CD4-positive, alpha-beta memory T cell (primary cell): ENCODE measurements at regions not wholly inside any gene's neighbourhood (a gene's known extent, or its start where the extent isn't known, plus 50 kb on each side); places are given as distances from the start of the nearest gene placed in this dataset.

Experiments used
- CTCF ChIA-PET: fragments of 350-600 bp; sonication (Branson Sonifier 250); formaldehyde crosslinking; loops from one replicate; lab custom pipeline; 2021; ENCODE audit warnings: inconsistent platforms; ENCODE audit not compliant: partially characterized antibody; lab: Charles Lee
- POLR2A ChIA-PET: fragments of 350-600 bp; sonication (Branson Sonifier 250); formaldehyde crosslinking; loops from one replicate; lab custom pipeline; 2021; ENCODE audit not compliant: partially characterized antibody; lab: Charles Lee
- DNase-seq, 5 donors: peaks; one replicate each; pipeline versions ENCODE4 v3.0.0 to v3.0.0-alpha.2; 2020 to 2022; ENCODE audit warnings: mixed read lengths in 1 of 5
- H3K27ac ChIP-seq: one replicate; pipeline ENCODE4 v1.7.0; 2013; ENCODE audit warnings: low read depth, low read length
- H3K27me3 ChIP-seq: 2 replicates; pipeline ENCODE4 v1.7.0; 2013; ENCODE audit warnings: mild to moderate bottlenecking, low read length, moderate library complexity; ENCODE audit not compliant: insufficient read depth
- H3K36me3 ChIP-seq: 2 replicates; pipeline ENCODE4 v1.7.0; 2013; ENCODE audit warnings: mild to moderate bottlenecking, low read length, moderate library complexity; ENCODE audit not compliant: insufficient read depth
- H3K4me1 ChIP-seq: 2 replicates; pipeline ENCODE4 v1.7.0; 2013; ENCODE audit warnings: mild to moderate bottlenecking, low read length, moderate library complexity; ENCODE audit not compliant: insufficient read depth
- H3K4me3 ChIP-seq, 2 donors: one replicate each; pipeline ENCODE4 v1.7.0; 2013; ENCODE audit warnings: low read length in 2 of 2, mild to moderate bottlenecking in 1 of 2
- H3K9me3 ChIP-seq, 2 donors: one replicate each; pipeline ENCODE4 v1.7.0; 2013; ENCODE audit warnings: low read length in 2 of 2, control low read depth in 1 of 2; ENCODE audit not compliant: control insufficient read depth in 1 of 2
- H3K27ac Mint-ChIP-seq, 7 donors: one replicate each; pipeline ENCODE4 v1.8.0; 2020 to 2021; ENCODE audit warnings: mixed read lengths in 7 of 7, mild to moderate bottlenecking in 6 of 7, inconsistent platforms in 3 of 7, moderate library complexity in 3 of 7
- H3K27me3 Mint-ChIP-seq, 2 donors: one replicate each; pipeline ENCODE4 v1.8.0; 2020 to 2021; ENCODE audit warnings: mixed read lengths in 2 of 2
- H3K36me3 Mint-ChIP-seq, 2 donors: one replicate each; pipeline ENCODE4 v1.8.0; 2020 to 2021; ENCODE audit warnings: mixed read lengths in 2 of 2, inconsistent platforms in 1 of 2, mild to moderate bottlenecking in 1 of 2
- H3K4me1 Mint-ChIP-seq, 4 donors: one replicate each; pipeline ENCODE4 v1.8.0; 2020 to 2021; ENCODE audit warnings: mixed read lengths in 4 of 4, mild to moderate bottlenecking in 1 of 4
- H3K4me3 Mint-ChIP-seq, 8 donors: one replicate each; pipeline ENCODE4 v1.8.0; 2020 to 2021; ENCODE audit warnings: mixed read lengths in 8 of 8, mild to moderate bottlenecking in 7 of 8, moderate library complexity in 6 of 8, inconsistent platforms in 3 of 8
- H3K9me3 Mint-ChIP-seq, 8 donors: one replicate each; pipeline ENCODE4 v1.8.0; 2020 to 2021; ENCODE audit warnings: mixed read lengths in 8 of 8, mild to moderate bottlenecking in 5 of 8, inconsistent platforms in 3 of 8, moderate library complexity in 1 of 8
- intact Hi-C: fragments of 100-400 bp; cut with micrococcal nuclease; formaldehyde crosslinking; loops from one replicate; pipeline ENCODE4 v1.15.1; 2023

- Mint-ChIP-seq H3K4me1 (no peaks in the 10 kb centered on the region), H3K36me3 (no peaks in the 10 kb centered on the region), H3K27me3 (peaks cover 8 to 11% of the 10 kb centered on the region in 2 donors), H3K4me3 (no peak overlapping the region), H3K27ac (no peak overlapping the region), H3K9me3 (no peaks in the 10 kb centered on the region)
- no peaks in the 10 kb centered on the region for H3K36me3 ChIP-seq
- H3K4me1 ChIP-seq = no peaks in the 10 kb centered on the region
- intact Hi-C loops = no loop called here
- H3K27ac ChIP-seq = no peak overlapping the region
- no peak for DNase-seq
- H3K4me3 ChIP-seq = no peak overlapping the region
- no peaks in the 10 kb centered on the region for H3K9me3 ChIP-seq
- POLR2A ChIA-PET = no interaction called here
- CTCF ChIA-PET = interaction anchor here (1.4 kb wide), 1 partner anchor 20 kb away, joined by 3 read pairs; no protein-coding TSS in a partner anchor
- H3K27me3 ChIP-seq = no peaks in the 10 kb centered on the region
Measured at GRCh38 chr13:23947893-23948292, 50.6 kb upstream of the C1QTNF9B start.

DNA sequence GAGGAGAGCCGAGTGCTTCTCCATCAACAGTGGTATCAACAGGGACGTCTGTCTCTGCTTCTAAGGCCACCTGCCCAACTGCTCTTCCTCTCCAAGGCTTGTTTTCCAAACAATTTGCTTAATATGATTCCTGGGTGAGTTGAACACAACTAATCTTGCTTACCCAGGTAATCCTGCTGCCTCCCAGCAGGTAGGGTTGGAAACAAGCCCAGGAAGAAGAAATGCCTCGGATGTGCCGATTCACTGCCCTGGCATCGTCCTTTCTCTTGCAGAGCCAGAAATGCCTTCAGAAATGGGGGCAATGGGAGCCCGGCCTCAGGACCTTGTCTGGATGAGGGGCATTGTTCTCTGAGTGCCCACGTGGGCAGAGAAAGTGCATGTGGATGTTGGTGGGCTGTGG lies 51.9 kb upstream of the C1QTNF9B start:
- Histone ChIP-seq H3K4me3 (no peak overlapping the region), H3K27me3 (no peaks in the 10 kb centered on the region), H3K4me1 (no peaks in the 10 kb centered on the region), H3K27ac (no peak overlapping the region), H3K36me3 (no peaks in the 10 kb centered on the region), H3K9me3 (no peaks in the 10 kb centered on the region)
- H3K9me3 Mint-ChIP-seq = no peaks in the 10 kb centered on the region
- H3K36me3 Mint-ChIP-seq = no peaks in the 10 kb centered on the region
- DNase-seq = no peak
- POLR2A ChIA-PET = interaction anchor here (1.0 kb wide), 1 partner anchor 18 kb away, joined by 3 read pairs; no protein-coding TSS in a partner anchor
- H3K27ac Mint-ChIP-seq = no peak overlapping the region
- intact Hi-C loops = no loop called here
- no peaks in the 10 kb centered on the region for H3K4me1 Mint-ChIP-seq
- H3K4me3 Mint-ChIP-seq = no peak overlapping the region
- CTCF ChIA-PET = interaction anchor here (1.4 to 2.5 kb wide), 2 partner anchors 12 to 19 kb away, joined by 3 to 11 read pairs; no protein-coding TSS in a partner anchor
- peaks cover 8 to 12% of the 10 kb centered on the region in 2 donors for H3K27me3 Mint-ChIP-seq

GRCh38 chr13:23949736-23950135 lies 52.4 kb upstream of the C1QTNF9B start:
- no peaks in the 10 kb centered on the region for H3K27me3 ChIP-seq
- POLR2A ChIA-PET = no interaction called here

DNA sequence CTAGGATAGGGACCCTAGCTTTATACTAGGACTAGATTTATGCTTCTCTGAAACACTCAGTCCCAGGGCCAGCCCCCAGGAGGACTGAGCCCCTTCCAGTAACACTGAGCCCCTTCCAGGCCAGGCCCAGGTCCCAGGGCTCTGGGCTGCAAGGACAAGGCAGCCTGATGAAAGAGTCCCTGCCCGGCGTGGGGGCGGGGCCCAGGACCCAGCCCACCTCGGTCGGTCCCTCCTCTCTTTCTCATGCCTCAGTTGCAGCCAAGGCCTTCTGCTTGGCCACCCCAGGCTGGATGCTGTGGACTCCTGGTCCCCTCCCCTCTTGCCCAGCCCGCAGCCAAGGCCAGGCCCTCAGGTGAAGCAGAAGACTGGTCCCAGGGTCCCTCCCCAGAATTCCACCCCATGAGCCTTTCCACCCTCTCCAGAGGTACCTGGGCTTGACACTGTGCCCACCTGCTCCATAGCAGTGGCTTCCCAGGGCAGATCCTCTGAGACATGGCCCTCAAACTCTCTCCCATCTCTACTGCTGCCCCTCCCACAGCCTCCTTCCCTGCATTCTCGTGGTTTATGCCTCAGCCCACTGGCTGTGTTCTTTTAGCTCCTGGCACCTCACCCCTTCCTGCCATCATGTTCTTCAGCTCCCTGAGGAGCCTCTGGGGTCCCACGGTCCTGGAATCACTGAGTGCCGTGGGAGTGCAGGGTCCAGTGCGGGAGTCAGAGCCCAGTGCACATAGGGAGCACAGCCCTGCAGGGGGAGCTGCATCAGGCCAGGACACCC lies 53.6 kb upstream of the C1QTNF9B start:
- no peaks in the 10 kb centered on the region for H3K27me3 ChIP-seq
- Mint-ChIP-seq H3K4me1 (no peaks in the 10 kb centered on the region), H3K9me3 (no peaks in the 10 kb centered on the region), H3K36me3 (no peaks in the 10 kb centered on the region), H3K27ac (no peak overlapping the region), H3K4me3 (no peak overlapping the region), H3K27me3 (peaks cover 13 to 14% of the 10 kb centered on the region in 2 donors)
- DNase-seq = no peak
- no peaks in the 10 kb centered on the region for H3K9me3 ChIP-seq
- no peak overlapping the region for H3K27ac ChIP-seq
- no peaks in the 10 kb centered on the region for H3K36me3 ChIP-seq
- no peaks in the 10 kb centered on the region for H3K4me1 ChIP-seq
- CTCF ChIA-PET = interaction anchor here (2.5 kb wide), 1 partner anchor 10 kb away, joined by 11 read pairs; no protein-coding TSS in a partner anchor
- POLR2A ChIA-PET = no interaction called here
- intact Hi-C loops = no loop called here
- no peak overlapping the region for H3K4me3 ChIP-seq

More at GRCh38 chr13:23949736-23950135, 52.4 kb upstream of the C1QTNF9B start:
- Histone ChIP-seq H3K27ac (no peak overlapping the region), H3K36me3 (no peaks in the 10 kb centered on the region), H3K4me1 (no peaks in the 10 kb centered on the region), H3K4me3 (no peak overlapping the region), H3K9me3 (no peaks in the 10 kb centered on the region)
- Mint-ChIP-seq H3K27me3 (peaks cover 11 to 14% of the 10 kb centered on the region in 2 donors), H3K36me3 (no peaks in the 10 kb centered on the region), H3K4me3 (no peak overlapping the region), H3K9me3 (no peaks in the 10 kb centered on the region), H3K27ac (no peak overlapping the region), H3K4me1 (no peaks in the 10 kb centered on the region)
- CTCF ChIA-PET = interaction anchor here (2.5 kb wide), 1 partner anchor 11 kb away, joined by 11 read pairs; no protein-coding TSS in a partner anchor
- intact Hi-C loops = no loop called here
- DNase-seq = no peak

GRCh38 chr13:23952796-23953195 lies 55.5 kb upstream of the C1QTNF9B start:
- Histone ChIP-seq H3K9me3 (no peaks in the 10 kb centered on the region), H3K27ac (no peak overlapping the region), H3K36me3 (no peaks in the 10 kb centered on the region), H3K4me3 (no peak overlapping the region), H3K4me1 (no peaks in the 10 kb centered on the region), H3K27me3 (no peaks in the 10 kb centered on the region)
- Mint-ChIP-seq H3K27me3 (peaks cover 3 to 7% of the 10 kb centered on the region in 2 donors), H3K4me1 (no peaks in the 10 kb centered on the region), H3K36me3 (no peaks in the 10 kb centered on the region), H3K27ac (no peak overlapping the region), H3K9me3 (no peaks in the 10 kb centered on the region), H3K4me3 (no peak overlapping the region)
- no peak for DNase-seq
- ChIA-PET POLR2A (no interaction called here), CTCF (interaction anchor here (0.8 kb wide), 2 partner anchors 9 to 266 kb away, joined by 3 read pairs; no protein-coding TSS in a partner anchor)
- intact Hi-C loops = no loop called here

- Histone ChIP-seq H3K27ac (no peak overlapping the region), H3K9me3 (no peaks in the 10 kb centered on the region), H3K36me3 (no peaks in the 10 kb centered on the region), H3K27me3 (no peaks in the 10 kb centered on the region), H3K4me1 (no peaks in the 10 kb centered on the region), H3K4me3 (no peak overlapping the region)
- H3K4me3 Mint-ChIP-seq = no peak overlapping the region
- H3K36me3 Mint-ChIP-seq = no peaks in the 10 kb centered on the region
- peaks cover 3 to 7% of the 10 kb centered on the region in 2 donors for H3K27me3 Mint-ChIP-seq
- no peaks in the 10 kb centered on the region for H3K9me3 Mint-ChIP-seq
- peak overlapping the region in 2 of 7 donors; percentile 35 to 56 for H3K27ac Mint-ChIP-seq
- no peak for DNase-seq
- intact Hi-C loops = no loop called here
- POLR2A ChIA-PET = no interaction called here
- H3K4me1 Mint-ChIP-seq = no peaks in the 10 kb centered on the region
- CTCF ChIA-PET = no interaction called here
Measured at GRCh38 chr13:23953860-23954512, 56.7 kb upstream of the C1QTNF9B start.

DNA sequence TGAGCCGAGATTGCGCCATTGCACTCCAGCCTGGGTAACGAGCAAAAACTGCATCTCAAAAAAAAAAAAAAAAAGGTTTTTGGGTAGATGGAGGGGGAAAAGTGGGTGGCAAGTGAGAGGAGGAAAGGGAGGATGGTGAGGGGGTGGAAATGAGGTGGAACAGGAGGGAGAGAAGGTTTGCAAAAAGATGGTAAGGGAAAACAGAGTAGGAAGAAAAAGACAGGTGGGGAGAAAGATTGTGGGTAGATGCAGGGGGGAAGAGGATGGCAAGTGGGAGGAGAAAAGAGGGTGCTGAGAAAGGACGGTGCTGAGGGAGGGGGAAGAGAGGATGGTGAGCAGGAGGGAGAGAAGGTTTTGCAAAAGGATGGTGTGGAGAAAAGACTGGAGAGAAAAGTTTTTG lies 57.8 kb upstream of the C1QTNF9B start:
- Mint-ChIP-seq H3K9me3 (no peaks in the 10 kb centered on the region), H3K4me1 (no peaks in the 10 kb centered on the region), H3K27ac (no peak overlapping the region), H3K27me3 (peaks cover 3 to 7% of the 10 kb centered on the region in 2 donors), H3K36me3 (no peaks in the 10 kb centered on the region), H3K4me3 (no peak overlapping the region)
- intact Hi-C loops = no loop called here
- H3K27ac ChIP-seq = no peak overlapping the region
- no peak for DNase-seq
- no peaks in the 10 kb centered on the region for H3K36me3 ChIP-seq
- H3K27me3 ChIP-seq = no peaks in the 10 kb centered on the region
- ChIA-PET CTCF (interaction anchor here (1.5 kb wide), 1 partner anchor 55 kb away, joined by 4 read pairs; no protein-coding TSS in a partner anchor), POLR2A (interaction anchor here (0.6 kb wide), 1 partner anchor 10 kb away, joined by 3 read pairs; no protein-coding TSS in a partner anchor)
- H3K9me3 ChIP-seq = no peaks in the 10 kb centered on the region
- no peak overlapping the region for H3K4me3 ChIP-seq
- H3K4me1 ChIP-seq = no peaks in the 10 kb centered on the region
